SK-N-SH treated with all-trans-retinoic acid at 6 μM for 48 hours (cell line): ENCODE measurements at regions not wholly inside any gene's neighbourhood (a gene's known extent, or its start where the extent isn't known, plus 50 kb on each side); places are given as distances from the start of the nearest gene placed in this dataset.
A peak's percentile ranks its signal among the peaks of the same experiment; 100 is the strongest.

Experiments used
- ATAC-seq: fragments of 200-7000 bp; cut with Tn5 transposase; 3 replicates; pipeline ENCODE4 v1.9.1; 2020; ENCODE audit warnings: mild to moderate bottlenecking, moderate library complexity
- ARNTL ChIP-seq: fragments of 450-650 bp; formaldehyde crosslinking; IDR thresholded peaks from 2 replicates; pipeline ENCODE4 v1.5.0; 2020; ENCODE audit warnings: low read depth, mild to moderate bottlenecking, moderate library complexity, borderline replicate concordance
- BACH2 ChIP-seq: fragments of 250-450 bp; sonication (Bioruptor Pico); IDR thresholded peaks from 2 replicates; pipeline ENCODE4 v1.9.0; 2021; ENCODE audit warnings: mild to moderate bottlenecking, borderline replicate concordance
- CREB5 ChIP-seq: fragments of 250-450 bp; sonication (Bioruptor Pico); IDR thresholded peaks from 2 replicates; pipeline ENCODE4 v1.5.1; 2020; ENCODE audit warnings: low read depth, mild to moderate bottlenecking, moderate library complexity
- CSDC2 ChIP-seq: fragments of 250-450 bp; sonication (Bioruptor Pico); IDR thresholded peaks from 2 replicates; pipeline ENCODE4 v1.5.0; 2020; ENCODE audit warnings: mild to moderate bottlenecking, moderate library complexity
- CSRNP3 ChIP-seq: fragments of 250-450 bp; sonication (Bioruptor Pico); IDR thresholded peaks from 2 replicates; pipeline ENCODE4 v1.5.1; 2021; ENCODE audit warnings: mild to moderate bottlenecking, moderate library complexity
- ESRRG ChIP-seq: fragments of 250-450 bp; sonication (Bioruptor Pico); IDR thresholded peaks from 2 replicates; pipeline ENCODE4 v1.6.1; 2021; ENCODE audit warnings: mild to moderate bottlenecking
- GLIS3 ChIP-seq: fragments of 250-450 bp; sonication (Bioruptor Pico); IDR thresholded peaks from 2 replicates; pipeline ENCODE4 v1.5.0; 2020; ENCODE audit warnings: mild to moderate bottlenecking, moderate library complexity
- ISL1 ChIP-seq: fragments of 250-450 bp; sonication (Bioruptor Pico); IDR thresholded peaks from 2 replicates; pipeline ENCODE4 v2.1.2; 2022; ENCODE audit warnings: mild to moderate bottlenecking, moderate library complexity
- OSR1 ChIP-seq: fragments of 250-450 bp; sonication (Bioruptor Pico); IDR thresholded peaks from 2 replicates; pipeline ENCODE4 v1.8.0; 2022; ENCODE audit warnings: moderate library complexity, mild to moderate bottlenecking, inconsistent platforms
- POU6F1 ChIP-seq: fragments of 250-450 bp; sonication (Bioruptor Pico); IDR thresholded peaks from 2 replicates; pipeline ENCODE4 v1.8.0; 2021; ENCODE audit warnings: low read depth, mild to moderate bottlenecking, moderate library complexity, borderline replicate concordance
- PPARA ChIP-seq: fragments of 250-450 bp; sonication (Bioruptor Pico); IDR thresholded peaks from 2 replicates; pipeline ENCODE4 v1.5.0; 2020; ENCODE audit warnings: mild to moderate bottlenecking, borderline replicate concordance
- RARB ChIP-seq: fragments of 250-450 bp; sonication (Bioruptor Pico); IDR thresholded peaks from 2 replicates; pipeline ENCODE4 v1.8.0; 2021; ENCODE audit warnings: mild to moderate bottlenecking, moderate library complexity
- SNAI2 ChIP-seq: fragments of 250-450 bp; sonication (Bioruptor Pico); IDR thresholded peaks from 2 replicates; pipeline ENCODE4 v1.5.0; 2020; ENCODE audit warnings: mild to moderate bottlenecking, moderate library complexity
- TCF4 ChIP-seq: fragments of 250-450 bp; sonication (Bioruptor Pico); IDR thresholded peaks from 2 replicates; pipeline ENCODE4 v1.8.0; 2021; ENCODE audit warnings: mild to moderate bottlenecking, moderate library complexity, borderline replicate concordance
- TOX ChIP-seq: fragments of 250-450 bp; sonication (Bioruptor Pico); IDR thresholded peaks from 2 replicates; pipeline ENCODE4 v1.8.0; 2021; ENCODE audit warnings: mild to moderate bottlenecking, moderate library complexity, borderline replicate concordance
- TSHZ2 ChIP-seq: fragments of 250-450 bp; sonication (Bioruptor Pico); IDR thresholded peaks from 2 replicates; pipeline ENCODE4 v1.5.0; 2020; ENCODE audit warnings: mild to moderate bottlenecking, moderate library complexity
- ZC3H10 ChIP-seq: fragments of 250-450 bp; sonication (Bioruptor Pico); IDR thresholded peaks from 2 replicates; pipeline ENCODE4 v1.5.1; 2021; ENCODE audit warnings: mild to moderate bottlenecking, moderate library complexity
- ZFP3 ChIP-seq: fragments of 250-450 bp; sonication (Bioruptor Pico); IDR thresholded peaks from 2 replicates; pipeline ENCODE4 v1.5.0; 2020; ENCODE audit warnings: mild to moderate bottlenecking, moderate library complexity
- ZFP30 ChIP-seq: fragments of 450-650 bp; formaldehyde crosslinking; IDR thresholded peaks from 2 replicates; pipeline ENCODE4 v1.5.0; 2022; ENCODE audit warnings: mild to moderate bottlenecking, moderate library complexity
- ZNF565 ChIP-seq: fragments of 450-650 bp; formaldehyde crosslinking; conservative IDR thresholded peaks from 2 replicates; pipeline ENCODE4 v1.5.0; 2020; ENCODE audit warnings: low read depth, mild to moderate bottlenecking, moderate library complexity
- ZNF70 ChIP-seq: fragments of 450-650 bp; formaldehyde crosslinking; IDR thresholded peaks from 2 replicates; pipeline ENCODE4 v1.5.0; 2020; ENCODE audit warnings: mild to moderate bottlenecking, moderate library complexity
- ZNF8 ChIP-seq: fragments of 450-650 bp; formaldehyde crosslinking; IDR thresholded peaks from 2 replicates; pipeline ENCODE4 v1.5.0; 2020; ENCODE audit warnings: mild to moderate bottlenecking, moderate library complexity

GRCh38 chr12:107873223-107873622 is 98.7 kb downstream of the ASCL4 start:
- TF ChIP-seq ZNF70 (CRISPR knock-in tag) (no peak), GLIS3 (CRISPR knock-in tag) (no peak), POU6F1 (CRISPR knock-in tag) (no peak), BACH2 (no peak), CSDC2 (CRISPR knock-in tag) (no peak), CREB5 (CRISPR knock-in tag) (no peak)
- TF ChIP-seq, all 23 proteins: peak for 0
- no peak for ATAC-seq

- TF ChIP-seq ZNF70 (CRISPR knock-in tag) (no peak), POU6F1 (CRISPR knock-in tag) (no peak), ESRRG (CRISPR knock-in tag) (no peak), ZFP30 (no peak), TOX (CRISPR knock-in tag) (no peak), CSDC2 (CRISPR knock-in tag) (no peak), GLIS3 (CRISPR knock-in tag) (no peak), SNAI2 (CRISPR knock-in tag) (no peak), OSR1 (CRISPR knock-in tag) (no peak), ARNTL (CRISPR knock-in tag) (no peak), BACH2 (no peak), RARB (CRISPR knock-in tag) (no peak), ZNF565 (no peak), ZFP3 (CRISPR knock-in tag) (no peak)
Observed at GRCh38 chr12:107875786-107876185, 101.3 kb downstream of the ASCL4 start.

GRCh38 chr12:107884769-107885694 is 110.5 kb downstream of the ASCL4 start:
- no peak for TF ChIP-seq ZFP3 (CRISPR knock-in tag)
- TF ChIP-seq CREB5 (CRISPR knock-in tag) = no peak
- no peak for TF ChIP-seq ZNF8 (CRISPR knock-in tag)
- TF ChIP-seq CSRNP3 (CRISPR knock-in tag) = no peak
- TF ChIP-seq ZNF70 (CRISPR knock-in tag) = no peak
- TF ChIP-seq RARB (CRISPR knock-in tag) = no peak
- no peak for TF ChIP-seq CSDC2 (CRISPR knock-in tag)
- TF ChIP-seq PPARA (CRISPR knock-in tag) = no peak
- TF ChIP-seq SNAI2 (CRISPR knock-in tag) = no peak
- no peak for TF ChIP-seq TCF4 (CRISPR knock-in tag)
- TF ChIP-seq GLIS3 (CRISPR knock-in tag) = no peak
- no peak for TF ChIP-seq ZNF565
- no peak for TF ChIP-seq POU6F1 (CRISPR knock-in tag)
- no peak for TF ChIP-seq ISL1
- TF ChIP-seq TOX (CRISPR knock-in tag) = no peak
- TF ChIP-seq TSHZ2 (CRISPR knock-in tag) = no peak
- no peak for TF ChIP-seq ZFP30
- no peak for TF ChIP-seq OSR1 (CRISPR knock-in tag)
- no peak for TF ChIP-seq ZC3H10
- peak; percentile 94 for ATAC-seq

More at GRCh38 chr12:107875786-107876185, 101.3 kb downstream of the ASCL4 start:
- no peak for ATAC-seq
